ENCODE measurements at regions not wholly inside any gene's neighbourhood (a gene's known extent, or its start where the extent isn't known, plus 50 kb on each side); places are given as distances from the start of the nearest gene placed in this dataset.

- FAIRE-seq (no peak), DNase-seq (ENCODE audit: insufficient read length, low spot score) (no peak)
- TF ChIP-seq CTCF (IDR thresholded peaks at IDR 0.05; ENCODE audit: insufficient read depth, missing control alignments), result no peak
These were observed 173.1 kb upstream of the IRX3 start for GRCh38 chr16:54459509-54460262.

GRCh38 chr16:54458923-54459322 lies 172.3 kb upstream of the IRX3 start:
- DNase-seq (ENCODE audit: insufficient read length, low spot score) (no peak), FAIRE-seq (no peak)
- TF ChIP-seq CTCF (IDR thresholded peaks at IDR 0.05; ENCODE audit: insufficient read depth, missing control alignments), result no peak

GRCh38 chr16:54456291-54456690 lies 169.7 kb upstream of the IRX3 start:
- TF ChIP-seq CTCF (IDR thresholded peaks at IDR 0.05; ENCODE audit: insufficient read depth, missing control alignments), result no peak
- FAIRE-seq (no peak), DNase-seq (ENCODE audit: insufficient read length, low spot score) (no peak)

- no peak for DNase-seq (ENCODE audit: insufficient read length, low spot score)
- no peak for FAIRE-seq
These were observed 168.6 kb upstream of the IRX3 start for GRCh38 chr16:54455030-54455725.

GRCh38 chr16:54454616-54455015 lies 168.0 kb upstream of the IRX3 start:
- DNase-seq (ENCODE audit: insufficient read length, low spot score) (no peak), FAIRE-seq (no peak)
- no peak for TF ChIP-seq CTCF (IDR thresholded peaks at IDR 0.05; ENCODE audit: insufficient read depth, missing control alignments)

More at GRCh38 chr16:54455030-54455725, 168.6 kb upstream of the IRX3 start:
- TF ChIP-seq CTCF (IDR thresholded peaks at IDR 0.05; ENCODE audit: insufficient read depth, missing control alignments), result no peak

GRCh38 chr16:54453871-54454270 lies 167.3 kb upstream of the IRX3 start:
- FAIRE-seq (no peak), DNase-seq (ENCODE audit: insufficient read length, low spot score) (no peak)
- TF ChIP-seq CTCF (IDR thresholded peaks at IDR 0.05; ENCODE audit: insufficient read depth, missing control alignments), result no peak
